ENCODE measurements at regions not wholly inside any gene's neighbourhood (a gene's known extent, or its start where the extent isn't known, plus 50 kb on each side); places are given as distances from the start of the nearest gene placed in this dataset.

GRCh38 chr9:89843074-89843473 is 238.3 kb downstream of the GADD45G start:
- Histone ChIP-seq H3K4me1 (ENCODE audit: control insufficient read depth, insufficient read depth, low read length) (no peaks in the 10 kb centered on the region), H3K9me3 (ENCODE audit: control insufficient read depth, low read length) (no peaks in the 10 kb centered on the region), H3K4me3 (ENCODE audit: low read length) (no peak overlapping the region), H3K27ac (ENCODE audit: low read depth, low read length) (no peak overlapping the region), H3K27me3 (ENCODE audit: control insufficient read depth, insufficient read depth, low read length, poor library complexity, severe bottlenecking) (no peaks in the 10 kb centered on the region), H3K36me3 (ENCODE audit: control insufficient read depth, insufficient read depth, low read length) (no peaks in the 10 kb centered on the region), H3K9ac (ENCODE audit: extremely low read depth, low read length, poor library complexity, severe bottlenecking) (no peak overlapping the region)
- WGBS, 2 experiments (ENCODE audit: insufficient coverage in 1 of 2, insufficient read length in 1 of 2), result 95 to 96% methylated on average over 3 to 5 of the region's 5 CpGs
- no peak overlapping the region for H3K27ac Mint-ChIP-seq
- no peak for DNase-seq
- H3K9me3 Mint-ChIP-seq, result no peaks in the 10 kb centered on the region
- no peaks in the 10 kb centered on the region for H3K36me3 Mint-ChIP-seq (ENCODE audit: low read depth)
- H3K4me1 Mint-ChIP-seq, result peaks cover 26% of the 10 kb centered on the region
- H3K27me3 Mint-ChIP-seq (ENCODE audit: insufficient read depth), result no peaks in the 10 kb centered on the region
- TF ChIP-seq CTCF (conservative IDR thresholded peaks at IDR 0.05), result no peak
- no peak overlapping the region for H3K4me3 Mint-ChIP-seq

GRCh38 chr9:89843591-89843990 is 238.8 kb downstream of the GADD45G start:
- Histone ChIP-seq H3K27me3 (ENCODE audit: control insufficient read depth, insufficient read depth, low read length, poor library complexity, severe bottlenecking) (no peaks in the 10 kb centered on the region), H3K4me1 (ENCODE audit: control insufficient read depth, insufficient read depth, low read length) (no peaks in the 10 kb centered on the region), H3K36me3 (ENCODE audit: control insufficient read depth, insufficient read depth, low read length) (no peaks in the 10 kb centered on the region), H3K9me3 (ENCODE audit: control insufficient read depth, low read length) (no peaks in the 10 kb centered on the region), H3K27ac (ENCODE audit: low read depth, low read length) (no peak overlapping the region), H3K4me3 (ENCODE audit: low read length) (no peak overlapping the region), H3K9ac (ENCODE audit: extremely low read depth, low read length, poor library complexity, severe bottlenecking) (no peak overlapping the region)
- Mint-ChIP-seq H3K4me1 (peaks cover 26% of the 10 kb centered on the region), H3K9me3 (no peaks in the 10 kb centered on the region), H3K36me3 (ENCODE audit: low read depth) (no peaks in the 10 kb centered on the region), H3K27ac (no peak overlapping the region), H3K27me3 (ENCODE audit: insufficient read depth) (no peaks in the 10 kb centered on the region), H3K4me3 (no peak overlapping the region)
- whole genome bisulfite sequencing, 2 experiments (ENCODE audit: insufficient coverage in 1 of 2, insufficient read length in 1 of 2), result 78 to 86% methylated on average over 3 of the region's 3 CpGs
- no peak for TF ChIP-seq CTCF (conservative IDR thresholded peaks at IDR 0.05)
- peak; percentile 45 for DNase-seq

DNA sequence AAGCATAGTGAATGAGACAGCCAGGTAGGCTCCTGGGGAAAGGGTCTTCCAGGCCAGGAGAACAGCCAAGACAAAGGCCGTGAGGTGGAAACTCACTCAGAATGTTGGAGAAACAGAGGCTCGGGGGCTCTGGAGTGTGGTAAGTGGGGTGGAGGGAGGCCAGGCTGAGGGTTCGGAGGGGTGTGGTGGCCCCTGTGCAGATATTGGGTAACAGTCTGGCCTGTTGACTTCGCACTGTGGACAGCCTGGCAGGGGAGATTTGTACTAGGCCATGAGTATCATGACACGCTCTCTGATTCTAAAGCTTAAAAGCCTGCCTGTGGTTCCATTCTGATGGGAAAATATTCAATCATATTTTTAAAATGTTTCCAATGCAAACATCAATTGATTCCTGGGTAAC is 239.3 kb downstream of the GADD45G start:
- Mint-ChIP-seq H3K9me3 (no peaks in the 10 kb centered on the region), H3K4me1 (peaks cover 23% of the 10 kb centered on the region), H3K4me3 (no peak overlapping the region), H3K36me3 (ENCODE audit: low read depth) (no peaks in the 10 kb centered on the region), H3K27me3 (ENCODE audit: insufficient read depth) (no peaks in the 10 kb centered on the region), H3K27ac (no peak overlapping the region)
- H3K9me3 ChIP-seq (ENCODE audit: control insufficient read depth, low read length), result no peaks in the 10 kb centered on the region
- no peaks in the 10 kb centered on the region for H3K4me1 ChIP-seq (ENCODE audit: control insufficient read depth, insufficient read depth, low read length)
- peak; percentile 30 for DNase-seq
- H3K27ac ChIP-seq (ENCODE audit: low read depth, low read length), result no peak overlapping the region
- 94% methylated on average over 2 to 5 of the region's 5 CpGs for WGBS, 2 experiments (ENCODE audit: insufficient coverage in 1 of 2, insufficient read length in 1 of 2)
- no peaks in the 10 kb centered on the region for H3K36me3 ChIP-seq (ENCODE audit: control insufficient read depth, insufficient read depth, low read length)
- no peak overlapping the region for H3K9ac ChIP-seq (ENCODE audit: extremely low read depth, low read length, poor library complexity, severe bottlenecking)
- no peak overlapping the region for H3K4me3 ChIP-seq (ENCODE audit: low read length)
- no peak for TF ChIP-seq CTCF (conservative IDR thresholded peaks at IDR 0.05)
- H3K27me3 ChIP-seq (ENCODE audit: control insufficient read depth, insufficient read depth, low read length, poor library complexity, severe bottlenecking), result no peaks in the 10 kb centered on the region

Data from endodermal cell (in vitro differentiated cells).